AG09309 (cell line): ENCODE measurements at regions not wholly inside any gene's neighbourhood (a gene's known extent, or its start where the extent isn't known, plus 50 kb on each side); places are given as distances from the start of the nearest gene placed in this dataset.

Source experiments
- DNase-seq: peaks from one replicate; pipeline ENCODE4 v3.0.0-alpha.2; 2010; ENCODE audit warnings: low read depth
- H3K4me3 ChIP-seq: 2 replicates; pipeline ENCODE4 v1.5.1; 2011; ENCODE audit warnings: mild to moderate bottlenecking, low read depth, low read length, moderate library complexity; ENCODE audit not compliant: control insufficient read depth
- CTCF ChIP-seq: IDR thresholded peaks from 2 replicates; pipeline ENCODE4 v1.5.1; 2011; ENCODE audit warnings: mild to moderate bottlenecking, low read depth, low read length, inconsistent platforms; ENCODE audit not compliant: insufficient read depth, control insufficient read depth; ENCODE audit errors: missing control alignments

DNA sequence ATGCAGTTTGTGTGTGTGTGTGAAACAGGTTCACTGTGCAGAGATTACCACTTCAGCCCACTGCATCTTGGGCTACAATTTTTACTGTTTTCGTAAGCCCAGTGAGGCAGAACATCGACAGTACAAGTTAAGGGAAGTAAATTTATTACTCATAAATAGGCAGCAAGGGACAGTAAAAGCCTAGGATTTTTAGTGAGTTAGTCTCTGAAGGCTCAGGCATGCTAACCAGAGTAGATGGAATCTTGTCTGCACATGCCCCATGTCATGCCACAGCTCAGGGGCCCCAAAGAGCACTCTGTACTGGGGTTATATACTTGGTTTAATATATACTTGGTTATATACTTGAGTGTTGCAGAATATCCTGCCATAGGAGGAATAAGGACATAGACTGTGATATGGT is 825.7 kb downstream of the TECRL start:
- DNase-seq: no peak
- no peak overlapping the region for H3K4me3 ChIP-seq
- no peak for TF ChIP-seq CTCF

DNA sequence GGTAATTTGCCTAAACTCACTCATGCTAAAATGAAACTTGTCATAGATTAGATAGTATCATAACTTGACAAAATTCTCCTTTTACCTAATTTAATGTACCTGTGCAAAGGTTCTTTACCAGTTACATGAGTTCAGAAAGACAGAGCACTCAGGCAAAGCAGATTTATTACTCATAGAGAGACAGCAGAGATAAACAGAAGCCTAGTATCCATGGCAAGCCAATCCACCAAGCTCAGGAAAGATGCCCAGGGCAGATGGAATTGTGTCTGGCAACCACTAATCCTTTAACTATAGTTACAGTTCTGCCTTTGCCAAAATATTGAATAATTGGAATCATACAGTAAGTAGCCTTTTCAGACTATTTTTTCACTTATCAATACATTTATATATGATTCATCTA is 826.2 kb downstream of the TECRL start:
- H3K4me3 ChIP-seq: no peak overlapping the region
- DNase-seq: no peak
- TF ChIP-seq CTCF: no peak

DNA sequence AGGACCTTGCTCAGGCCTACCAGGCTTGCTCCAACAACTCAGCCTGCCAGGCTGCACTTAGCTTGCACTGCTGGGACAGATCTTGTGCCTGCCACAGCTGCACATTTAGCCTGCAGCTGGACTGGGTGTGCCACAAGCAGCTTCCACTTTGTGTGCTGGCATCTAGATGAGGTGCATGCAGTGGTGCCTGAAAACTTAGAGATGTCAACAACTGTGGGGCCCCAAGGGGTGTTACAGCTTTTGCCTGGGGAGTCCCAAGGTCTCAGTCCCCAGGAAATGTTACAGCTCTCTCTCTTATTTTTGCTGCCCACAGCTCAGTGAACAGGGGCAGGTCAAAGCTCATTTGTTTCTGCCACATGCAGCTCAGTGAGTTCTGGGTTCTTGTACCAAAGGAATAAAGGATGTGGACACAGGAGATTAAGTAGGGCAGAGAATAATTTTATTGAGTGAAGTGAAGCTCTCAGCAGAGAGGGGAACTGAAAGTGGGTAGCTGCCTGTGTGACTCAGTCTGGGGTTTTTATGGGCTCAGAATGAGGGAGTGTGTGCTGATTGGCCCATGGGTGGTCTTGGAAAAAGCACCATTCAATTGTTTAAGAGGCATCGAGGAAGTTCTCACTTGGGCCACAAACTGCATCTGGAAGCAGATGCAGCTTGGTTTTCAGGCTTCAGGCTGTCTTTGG is 828.3 kb downstream of the TECRL start:
- H3K4me3 ChIP-seq: no peak overlapping the region
- DNase-seq: no peak

GRCh38 chr4:63578383-63578782 is 830.9 kb downstream of the TECRL start:
- DNase-seq: no peak
- no peak for TF ChIP-seq CTCF
- H3K4me3 ChIP-seq: no peak overlapping the region

More for the DNA sequence above, 828.3 kb downstream of the TECRL start:
- no peak for TF ChIP-seq CTCF

DNA sequence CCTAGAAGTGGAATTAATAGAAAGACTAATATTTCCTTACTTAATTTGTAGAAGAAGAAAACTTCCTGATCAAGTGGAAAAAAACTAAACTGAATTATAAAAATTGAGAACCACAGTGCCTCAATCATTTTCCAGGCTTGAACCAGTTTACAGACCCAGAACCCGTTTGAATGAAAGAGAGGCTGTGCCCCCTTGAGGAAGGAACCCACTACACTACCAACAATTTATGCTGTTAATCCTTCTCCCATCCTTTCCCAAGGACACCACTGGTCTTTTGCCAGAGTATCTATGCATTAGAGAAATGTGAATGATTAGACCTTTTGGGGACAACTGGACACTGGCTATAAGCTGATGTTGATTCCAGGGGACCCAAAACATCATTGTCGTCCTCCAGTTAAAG is 842.6 kb downstream of the TECRL start:
- H3K4me3 ChIP-seq: no peak overlapping the region
- no peak for DNase-seq
- TF ChIP-seq CTCF: no peak

GRCh38 chr4:63563288-63564014 is 845.8 kb downstream of the TECRL start:
- H3K4me3 ChIP-seq: no peak overlapping the region
- no peak for TF ChIP-seq CTCF
- DNase-seq: no peak
